IMR-90 (cell line): ENCODE measurements at regions not wholly inside any gene's neighbourhood (a gene's known extent, or its start where the extent isn't known, plus 50 kb on each side); places are given as distances from the start of the nearest gene placed in this dataset.
A peak's percentile ranks its signal among the peaks of the same experiment; 100 is the strongest.

Experiments
- BHLHE40 ChIP-seq: fragments of 150-350 bp; IDR thresholded peaks from 2 replicates; pipeline ENCODE4 v1.6.1; 2016; ENCODE audit warnings: mild to moderate bottlenecking, low read depth, low read length
- MAFK ChIP-seq: IDR thresholded peaks from 2 replicates; pipeline ENCODE4 v1.6.1; 2012; ENCODE audit warnings: low read depth, low read length, improper control_type of control experiment
- TF ChIP-seq, protein P1 (sequence below): fragments of 150-350 bp; IDR thresholded peaks from 2 replicates; pipeline ENCODE4 v1.6.1; 2016; ENCODE audit warnings: low read depth, mild to moderate bottlenecking, low read length, moderate library complexity, borderline replicate concordance

DNA sequence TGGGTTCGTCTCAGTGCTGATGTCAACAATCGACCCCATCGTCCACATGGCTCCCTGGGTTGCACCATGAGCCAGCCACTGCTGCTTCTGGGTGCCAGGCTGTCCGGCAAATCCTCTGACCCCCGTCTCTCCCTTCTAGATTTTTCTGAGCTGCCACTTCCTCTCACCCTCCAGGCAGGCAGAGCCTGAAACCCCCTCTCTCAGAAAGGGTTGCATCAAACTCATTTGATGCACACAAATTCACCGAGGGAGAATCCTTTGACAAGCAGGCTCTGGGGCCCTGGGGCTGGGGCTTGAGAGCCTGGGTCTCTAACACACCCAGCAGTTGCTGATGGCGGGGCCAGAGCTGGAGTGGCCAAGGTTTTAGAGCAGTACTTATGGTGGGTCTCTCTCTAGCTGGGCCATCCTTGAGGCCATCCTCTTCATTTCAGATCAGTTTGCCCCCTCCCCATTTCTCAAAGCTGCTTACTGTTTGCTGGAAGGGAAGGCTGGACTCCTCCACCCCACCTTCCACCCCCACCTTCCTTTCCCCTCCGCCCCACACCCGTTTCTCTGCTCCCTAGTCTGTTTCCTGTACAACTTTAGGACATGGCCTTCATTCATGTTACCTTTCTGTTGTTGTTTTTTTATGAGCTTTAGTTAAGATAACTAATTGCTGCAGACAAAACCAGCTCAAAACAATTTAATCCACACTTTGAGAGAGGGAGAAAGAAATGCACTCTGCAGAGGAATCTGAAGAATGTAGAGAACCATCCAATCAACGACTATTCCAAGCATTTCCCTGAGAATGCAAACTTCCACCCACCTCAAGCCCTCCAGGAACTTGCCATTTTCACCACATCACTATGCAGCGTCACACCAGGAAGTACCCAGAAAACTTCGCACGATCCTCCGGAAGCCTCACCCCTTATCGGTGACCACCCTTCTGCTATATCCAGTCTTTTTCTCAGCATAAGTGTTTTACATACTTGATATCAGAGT is 69.5 kb downstream of the ARL4C start (continued):
- TF ChIP-seq, protein P1, sequence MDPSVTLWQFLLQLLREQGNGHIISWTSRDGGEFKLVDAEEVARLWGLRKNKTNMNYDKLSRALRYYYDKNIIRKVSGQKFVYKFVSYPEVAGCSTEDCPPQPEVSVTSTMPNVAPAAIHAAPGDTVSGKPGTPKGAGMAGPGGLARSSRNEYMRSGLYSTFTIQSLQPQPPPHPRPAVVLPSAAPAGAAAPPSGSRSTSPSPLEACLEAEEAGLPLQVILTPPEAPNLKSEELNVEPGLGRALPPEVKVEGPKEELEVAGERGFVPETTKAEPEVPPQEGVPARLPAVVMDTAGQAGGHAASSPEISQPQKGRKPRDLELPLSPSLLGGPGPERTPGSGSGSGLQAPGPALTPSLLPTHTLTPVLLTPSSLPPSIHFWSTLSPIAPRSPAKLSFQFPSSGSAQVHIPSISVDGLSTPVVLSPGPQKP, result no peak
- TF ChIP-seq BHLHE40 (no peak; the same call in 1 of the 2 replicates), MAFK (0 out of 2 replicates have a peak, but pooled peaks have one; percentile 4)
